K562 (cell line): ENCODE measurements at regions not wholly inside any gene's neighbourhood (a gene's known extent, or its start where the extent isn't known, plus 50 kb on each side); places are given as distances from the start of the nearest gene placed in this dataset.

Experiments
- ATAC-seq: fragments of 200-7000 bp; cut with Tn5 transposase; 3 replicates; pipeline ENCODE4 v1.9.1; 2020; ENCODE audit warnings: moderate library complexity
- BruUV-seq: library from RNA; stranded (reverse); fragments of 400-500 nt; replicated peaks from 2 replicates; lab custom pipeline; 2021; lab: Mats Ljungman, UMichigan
- CTCF ChIA-PET: fragments of 300-600 bp; formaldehyde crosslinking; extraction: SDS; loops from one replicate; lab custom pipeline; 2021; ENCODE audit warnings: low intra/inter-chr PET ratio; lab: Yijun Ruan, JAX
- POLR2A ChIA-PET: fragments of 300-600, 350-650 bp; sonication (Branson Sonifier 250); formaldehyde crosslinking; extraction: SDS; loops from one replicate; lab custom pipeline; 2021; ENCODE audit warnings: antibody characterized with exemption, inconsistent platforms; lab: Yijun Ruan, JAX
- DNase-seq, 4 experiments: peaks; one replicate each; pipeline versions ENCODE4 v3.0.0 to v3.0.0-alpha.2; 2011 to 2018; ENCODE audit warnings: low spot score in 3 of 4, mixed read lengths in 3 of 4; ENCODE audit errors: extremely low read depth in 1 of 4
- FAIRE-seq: peaks from 2 replicates; lab custom pipeline; 2011; peaks lifted over from hg19 to GRCh38; lab: Jason Lieb, UNC
- H2AFZ ChIP-seq: 2 replicates; pipeline ENCODE4 v1.6.0; 2011; ENCODE audit warnings: low read depth, low read length, control low read depth, inconsistent platforms
- H3K27ac ChIP-seq: fragments of 200-600 bp; 3 replicates; pipeline ENCODE4 v1.8.0; 2011; ENCODE audit warnings: low read depth, mild to moderate bottlenecking, control low read depth, inconsistent platforms, low read length, moderate library complexity, mixed read lengths; ENCODE audit errors: extremely low read depth
- H3K27me3 ChIP-seq, 2 experiments: fragments of 300-600 bp in 1 of 2; 2 replicates in 1 of 2; 3 replicates in 1 of 2; pipeline versions ENCODE4 v1.6.0 to v1.8.0; 2011; ENCODE audit warnings: inconsistent platforms in 2 of 2, low read length in 2 of 2, mild to moderate bottlenecking in 1 of 2, mixed read lengths in 1 of 2, moderate library complexity in 1 of 2; ENCODE audit not compliant: control insufficient read depth in 2 of 2, insufficient read depth in 2 of 2
- H3K36me3 ChIP-seq: fragments of 300-600 bp; 3 replicates; pipeline ENCODE4 v1.8.0; 2011; ENCODE audit warnings: mild to moderate bottlenecking, low read length, inconsistent platforms; ENCODE audit not compliant: control insufficient read depth, insufficient read depth
- H3K4me1 ChIP-seq, 2 experiments: fragments of 200-600 bp in 1 of 2; replicated peaks in 1 of 2; 2 replicates in 1 of 2; 3 replicates in 1 of 2; pipeline versions ENCODE4 v1.5.1 to v1.8.0; 2011; ENCODE audit warnings: inconsistent platforms in 2 of 2, low read length in 2 of 2, mild to moderate bottlenecking in 1 of 2, mixed read lengths in 1 of 2, moderate library complexity in 1 of 2; ENCODE audit not compliant: control insufficient read depth in 2 of 2, insufficient read depth in 2 of 2
- H3K4me2 ChIP-seq: 2 replicates; pipeline ENCODE4 v1.6.1; 2011; ENCODE audit warnings: low read length, control low read depth, inconsistent platforms, mixed read lengths; ENCODE audit not compliant: insufficient read depth
- H3K4me3 ChIP-seq: fragments of 200-600 bp; sonication (generic), shearing (Covaris generic); 2 replicates; pipeline ENCODE4 v1.5.1; 2016; ENCODE audit warnings: control low read depth, inconsistent platforms
- H3K79me2 ChIP-seq: fragments of 200-600 bp; 3 replicates; pipeline ENCODE4 v1.8.0; 2011; ENCODE audit warnings: low read length, inconsistent platforms; ENCODE audit not compliant: control insufficient read depth, insufficient read depth
- H3K9ac ChIP-seq, 2 experiments: 2 replicates each; pipeline versions ENCODE4 v1.6.0 to v1.6.1; 2011; ENCODE audit warnings: low read depth in 2 of 2, low read length in 2 of 2, control low read depth in 1 of 2, inconsistent platforms in 1 of 2, mild to moderate bottlenecking in 1 of 2, mixed read lengths in 1 of 2; ENCODE audit not compliant: insufficient read depth in 1 of 2
- H3K9me1 ChIP-seq: one replicate; pipeline ENCODE4 v1.6.0; 2011; ENCODE audit warnings: inconsistent platforms, mild to moderate bottlenecking, low read length, moderate library complexity; ENCODE audit not compliant: control insufficient read depth, insufficient read depth
- H3K9me3 ChIP-seq: replicated peaks from 2 replicates; pipeline ENCODE4 v1.5.1; 2011; ENCODE audit warnings: low read depth, low read length, inconsistent platforms; ENCODE audit not compliant: control insufficient read depth, insufficient read depth
- H4K20me1 ChIP-seq: replicated peaks from 2 replicates; pipeline ENCODE4 v1.6.1; 2011; ENCODE audit warnings: low read length, inconsistent platforms, mixed read lengths; ENCODE audit not compliant: control insufficient read depth, insufficient read depth
- CTCF ChIP-seq, 3 experiments: IDR thresholded peaks in 2 of 3; conservative IDR thresholded peaks in 1 of 3; 2 replicates each; pipeline ENCODE4 v1.5.1; 2011 to 2012; ENCODE audit warnings: low read length in 3 of 3, mild to moderate bottlenecking in 3 of 3, control low read depth in 2 of 3, improper control_type of control experiment in 1 of 3, inconsistent platforms in 1 of 3, low read depth in 1 of 3, mixed read lengths in 1 of 3, moderate library complexity in 1 of 3; ENCODE audit not compliant: insufficient read depth in 2 of 3
- ZNF449 ChIP-seq: fragments of 250-450 bp; sonication (Bioruptor Pico); IDR thresholded peaks from 2 replicates; pipeline ENCODE4 v1.8.0; 2022; ENCODE audit warnings: moderate library complexity, mild to moderate bottlenecking, inconsistent platforms
- WGBS: fragments of 100-300 bp; shearing (Covaris generic); methylation state at CpG from one replicate; pipeline ENCODE4 v1.1.6; 2016; ENCODE audit warnings: low coverage, mixed read lengths; ENCODE audit not compliant: insufficient coverage; ENCODE audit errors: missing lambda C conversion rate; 5-methylcytosine and 5-hydroxymethylcytosine counted together
- in situ Hi-C: fragments of 300-500 bp; cut with MboI; formaldehyde crosslinking; loops from 4 replicates; pipeline ENCODE4 v1.15.0; 2018; ENCODE audit warnings: inconsistent platforms, mixed read lengths
- intact Hi-C: fragments of 100-400 bp; cut with micrococcal nuclease; formaldehyde crosslinking; loops from 2 replicates; pipeline ENCODE4 v1.14.2; 2022

GRCh38 chr15:39013262-39013661 lies 448.6 kb upstream of the RASGRP1 start:
- Histone ChIP-seq H3K4me3 (no peak overlapping the region), H3K36me3 (no peaks in the 10 kb centered on the region), H3K9me1 (no peaks in the 10 kb centered on the region), H3K79me2 (no peaks in the 10 kb centered on the region), H3K27me3 (no peaks in the 10 kb centered on the region), H4K20me1 (no peaks in the 10 kb centered on the region), H3K9ac (no peak overlapping the region), H3K9me3 (no peaks in the 10 kb centered on the region)
- ATAC-seq (peak; percentile 75), FAIRE-seq (no peak), DNase-seq (peak in 1 of 4 experiments; percentile 3)
- ChIA-PET POLR2A (no interaction called here), CTCF (no interaction called here)
- intact Hi-C loops = no loop called here
- in situ Hi-C loops = no loop called here
- TF ChIP-seq CTCF (IDR thresholded peaks at IDR 0.05 in 2 of 3, conservative IDR thresholded peaks at IDR 0.05 in 1 of 3; ENCODE audit: insufficient read depth in 2 of 3, low read depth in 1 of 3, low read length in 3 of 3) = 0 out of 6 replicates have a peak, but pooled peaks of 2 of the 3 experiments have one; percentile 5 to 13
- TF ChIP-seq ZNF449 (CRISPR knock-in tag) = no peak
- TF ChIP-seq, all 486 proteins: peak for 1
- no TSS peak for BruUV-seq
- H3K27ac ChIP-seq = no peak overlapping the region
- H3K4me2 ChIP-seq = no peak overlapping the region
- 0% methylated on average over 10 of the region's 12 CpGs for WGBS
- no peaks in the 10 kb centered on the region for H3K4me1 ChIP-seq
- no peak overlapping the region for H2AFZ ChIP-seq
